Fibroblast of villous mesenchyme (primary cell): ENCODE measurements at regions not wholly inside any gene's neighbourhood (a gene's known extent, or its start where the extent isn't known, plus 50 kb on each side); places are given as distances from the start of the nearest gene placed in this dataset.
"Not testable (repeated sequence)": the region's sequence is repeated elsewhere in the genome, so short reads cannot be mapped to it uniquely, and the experiment has no call there.

Experiments used
- DNase-seq: peaks from one replicate; pipeline ENCODE4 v3.0.0-alpha.2; 2010; ENCODE audit warnings: low read depth
- H3K4me3 ChIP-seq: 2 replicates; pipeline ENCODE4 v1.5.1; 2011; ENCODE audit warnings: low read depth, mild to moderate bottlenecking, low read length
- CTCF ChIP-seq: IDR thresholded peaks from 2 replicates; pipeline ENCODE4 v1.5.1; 2012; ENCODE audit warnings: low read depth, mild to moderate bottlenecking, low read length; ENCODE audit not compliant: insufficient read depth

- TF ChIP-seq CTCF, result no peak
- DNase-seq, result no peak
- no peak overlapping the region for H3K4me3 ChIP-seq
Measured at GRCh38 chr2:175418224-175418835, 236.8 kb upstream of the ATP5MC3 start.

GRCh38 chr2:175414882-175415487 is 233.5 kb upstream of the ATP5MC3 start:
- DNase-seq, result peak; percentile 73
- H3K4me3 ChIP-seq, result no peak overlapping the region
- peak; percentile 76 for TF ChIP-seq CTCF

DNA sequence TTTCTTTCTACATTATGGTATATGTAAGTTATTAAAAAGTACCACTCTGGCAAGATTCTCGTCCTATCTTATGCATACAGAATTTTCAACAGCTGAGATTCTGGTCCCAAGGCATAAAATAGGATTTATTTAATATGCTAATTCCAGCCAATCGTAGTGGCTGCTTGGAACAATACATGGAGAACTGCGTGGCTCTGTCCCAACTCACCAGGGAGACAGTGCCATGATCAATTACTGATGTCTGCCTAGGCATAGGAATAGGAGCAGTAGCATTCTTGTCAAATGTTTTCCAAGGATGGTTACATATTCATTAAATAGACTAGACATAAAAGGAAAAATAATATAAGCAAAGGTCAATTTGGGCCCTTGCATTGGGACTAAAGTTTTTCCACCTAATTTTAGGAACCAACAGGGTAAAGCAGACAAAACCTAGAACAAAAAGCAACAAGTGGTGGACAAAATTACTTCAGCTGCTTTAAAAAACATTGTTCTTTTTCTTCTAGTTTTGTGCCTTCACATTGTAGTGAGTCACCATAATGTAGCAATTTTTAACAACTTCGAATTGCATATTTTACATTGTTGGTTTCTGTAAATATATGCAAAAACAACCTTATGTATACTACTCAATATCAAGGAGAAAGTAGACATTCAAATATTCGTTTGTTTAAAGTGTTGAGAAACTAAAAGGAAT is 232.8 kb upstream of the ATP5MC3 start:
- DNase-seq, result no peak
- no peak for TF ChIP-seq CTCF
- H3K4me3 ChIP-seq, result no peak overlapping the region

GRCh38 chr2:175410941-175411340 is 229.4 kb upstream of the ATP5MC3 start:
- H3K4me3 ChIP-seq, DNase-seq: not testable (repeated sequence)

- no peak for DNase-seq
Measured at GRCh38 chr2:175404839-175405238, 223.3 kb upstream of the ATP5MC3 start.

GRCh38 chr2:175403599-175404221 is 222.2 kb upstream of the ATP5MC3 start:
- DNase-seq, result no peak
- H3K4me3 ChIP-seq, result no peak overlapping the region
- no peak for TF ChIP-seq CTCF

More at GRCh38 chr2:175404839-175405238, 223.3 kb upstream of the ATP5MC3 start:
- H3K4me3 ChIP-seq, result no peak overlapping the region
- TF ChIP-seq CTCF, result no peak

GRCh38 chr2:175402571-175402970 is 221.1 kb upstream of the ATP5MC3 start:
- no peak overlapping the region for H3K4me3 ChIP-seq
- DNase-seq, result no peak
- TF ChIP-seq CTCF, result no peak
